ENCODE measurements at regions not wholly inside any gene's neighbourhood (a gene's known extent, or its start where the extent isn't known, plus 50 kb on each side); places are given as distances from the start of the nearest gene placed in this dataset.

DNA sequence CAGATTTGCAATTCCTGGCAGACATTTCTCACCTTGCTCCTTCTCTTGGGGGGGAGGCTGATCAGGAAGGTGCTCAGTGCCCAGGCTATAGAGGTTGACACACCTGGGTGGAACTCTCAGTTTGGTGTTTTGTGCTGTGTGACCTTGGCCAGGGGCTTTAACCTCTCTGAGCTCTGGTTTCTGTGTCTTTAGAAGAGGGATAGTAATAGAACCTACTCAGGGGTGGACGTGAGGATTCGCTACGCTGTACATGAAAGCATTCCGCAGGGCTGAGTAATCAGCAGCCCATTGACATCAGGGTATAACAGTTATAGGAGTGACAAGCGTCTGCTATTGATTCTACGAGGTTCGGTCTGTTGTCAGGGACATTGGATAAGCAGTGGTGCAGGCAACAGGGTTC lies 98.1 kb downstream of the PHETA1 start:
- no peak for TF ChIP-seq EZH2phosphoT487 (IDR thresholded peaks at IDR 0.05; ENCODE audit: borderline replicate concordance, low read length)
- TF ChIP-seq, protein P1, sequence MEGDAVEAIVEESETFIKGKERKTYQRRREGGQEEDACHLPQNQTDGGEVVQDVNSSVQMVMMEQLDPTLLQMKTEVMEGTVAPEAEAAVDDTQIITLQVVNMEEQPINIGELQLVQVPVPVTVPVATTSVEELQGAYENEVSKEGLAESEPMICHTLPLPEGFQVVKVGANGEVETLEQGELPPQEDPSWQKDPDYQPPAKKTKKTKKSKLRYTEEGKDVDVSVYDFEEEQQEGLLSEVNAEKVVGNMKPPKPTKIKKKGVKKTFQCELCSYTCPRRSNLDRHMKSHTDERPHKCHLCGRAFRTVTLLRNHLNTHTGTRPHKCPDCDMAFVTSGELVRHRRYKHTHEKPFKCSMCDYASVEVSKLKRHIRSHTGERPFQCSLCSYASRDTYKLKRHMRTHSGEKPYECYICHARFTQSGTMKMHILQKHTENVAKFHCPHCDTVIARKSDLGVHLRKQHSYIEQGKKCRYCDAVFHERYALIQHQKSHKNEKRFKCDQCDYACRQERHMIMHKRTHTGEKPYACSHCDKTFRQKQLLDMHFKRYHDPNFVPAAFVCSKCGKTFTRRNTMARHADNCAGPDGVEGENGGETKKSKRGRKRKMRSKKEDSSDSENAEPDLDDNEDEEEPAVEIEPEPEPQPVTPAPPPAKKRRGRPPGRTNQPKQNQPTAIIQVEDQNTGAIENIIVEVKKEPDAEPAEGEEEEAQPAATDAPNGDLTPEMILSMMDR (IDR thresholded peaks at IDR 0.05; ENCODE audit: low read depth, low read length, poor library complexity, severe bottlenecking), result no peak
- Histone ChIP-seq H3K4me1 (ENCODE audit: control insufficient read depth, low read length) (no peaks in the 10 kb centered on the region), H3K4me2 (ENCODE audit: low read length) (no peak overlapping the region), H4K20me1 (ENCODE audit: control insufficient read depth, insufficient read depth, low read depth, low read length) (no peaks in the 10 kb centered on the region), H3K27me3 (ENCODE audit: control insufficient read depth, low read length) (no peaks in the 10 kb centered on the region), H3K4me3 (ENCODE audit: low read length) (no peak overlapping the region), H3K36me3 (ENCODE audit: control insufficient read depth, low read length) (no peaks in the 10 kb centered on the region), H3K9me3 (ENCODE audit: control insufficient read depth, insufficient read depth, low read length) (no peaks in the 10 kb centered on the region), H3F3A (ENCODE audit: control insufficient read depth, insufficient read depth) (no peaks in the 10 kb centered on the region), H3K27ac (ENCODE audit: low read depth, low read length) (no peak overlapping the region), H3K9me2 (replicated peaks; ENCODE audit: control insufficient read depth, low read length) (no peaks in the 10 kb centered on the region), H3K79me2 (ENCODE audit: control insufficient read depth, low read length) (no peaks in the 10 kb centered on the region)

DNA sequence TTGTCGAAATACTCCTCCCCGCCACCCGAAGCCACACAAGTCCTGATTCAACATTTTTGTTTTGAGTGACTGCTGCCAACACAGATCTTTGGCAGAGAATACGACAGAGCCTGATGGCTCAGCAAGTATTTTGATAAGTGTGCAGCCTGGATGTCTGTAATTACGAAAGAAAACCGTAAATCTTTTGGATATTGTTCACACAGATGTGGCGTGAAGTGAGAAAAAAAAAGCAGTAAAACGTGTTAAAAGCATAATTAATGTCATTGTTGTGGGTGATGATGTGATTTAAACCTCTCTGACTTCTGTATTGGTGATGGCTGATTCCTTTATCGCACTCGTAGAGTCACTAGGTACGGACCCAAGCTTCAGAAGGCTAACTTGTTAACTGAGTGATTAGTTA lies 98.7 kb downstream of the PHETA1 start:
- Histone ChIP-seq H3K4me2 (ENCODE audit: low read length) (no peak overlapping the region), H3K4me1 (ENCODE audit: control insufficient read depth, low read length) (no peaks in the 10 kb centered on the region), H3K36me3 (ENCODE audit: control insufficient read depth, low read length) (no peaks in the 10 kb centered on the region), H4K20me1 (ENCODE audit: control insufficient read depth, insufficient read depth, low read depth, low read length) (no peaks in the 10 kb centered on the region), H3F3A (ENCODE audit: control insufficient read depth, insufficient read depth) (no peaks in the 10 kb centered on the region), H3K9me2 (replicated peaks; ENCODE audit: control insufficient read depth, low read length) (no peaks in the 10 kb centered on the region), H3K27me3 (ENCODE audit: control insufficient read depth, low read length) (no peaks in the 10 kb centered on the region), H3K4me3 (ENCODE audit: low read length) (no peak overlapping the region), H3K9me3 (ENCODE audit: control insufficient read depth, insufficient read depth, low read length) (no peaks in the 10 kb centered on the region), H3K27ac (ENCODE audit: low read depth, low read length) (no peak overlapping the region), H3K79me2 (ENCODE audit: control insufficient read depth, low read length) (no peaks in the 10 kb centered on the region)
- no peak for TF ChIP-seq EZH2phosphoT487 (IDR thresholded peaks at IDR 0.05; ENCODE audit: borderline replicate concordance, low read length)
- TF ChIP-seq, protein P1 (IDR thresholded peaks at IDR 0.05; ENCODE audit: low read depth, low read length, poor library complexity, severe bottlenecking), result no peak

DNA sequence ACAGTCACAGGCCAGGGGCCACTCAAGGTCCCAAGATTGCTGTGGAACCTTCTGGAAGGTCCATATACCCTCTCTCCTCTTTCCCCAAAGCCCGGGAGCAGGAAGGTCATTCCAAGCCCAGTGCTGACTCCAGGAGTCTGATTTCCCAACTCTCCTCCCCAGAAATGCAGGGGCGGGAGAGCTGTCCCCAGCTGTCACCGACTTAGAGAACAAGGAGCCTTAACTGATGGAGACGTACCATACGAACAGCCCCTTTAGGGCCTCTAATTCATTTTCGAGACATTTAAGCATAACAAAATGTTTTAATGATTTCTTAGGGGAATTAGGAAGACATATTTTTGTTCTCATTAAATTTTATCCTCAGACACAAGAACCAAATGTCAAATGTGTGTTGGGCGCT lies 99.2 kb downstream of the PHETA1 start:
- H4K20me1 ChIP-seq (ENCODE audit: control insufficient read depth, insufficient read depth, low read depth, low read length), result no peaks in the 10 kb centered on the region
- no peaks in the 10 kb centered on the region for H3K9me3 ChIP-seq (ENCODE audit: control insufficient read depth, insufficient read depth, low read length)
- TF ChIP-seq, protein P1 (IDR thresholded peaks at IDR 0.05; ENCODE audit: low read depth, low read length, poor library complexity, severe bottlenecking), result no peak
- no peak for TF ChIP-seq EZH2phosphoT487 (IDR thresholded peaks at IDR 0.05; ENCODE audit: borderline replicate concordance, low read length)
- no peaks in the 10 kb centered on the region for H3K9me2 ChIP-seq (replicated peaks; ENCODE audit: control insufficient read depth, low read length)
- H3F3A ChIP-seq (ENCODE audit: control insufficient read depth, insufficient read depth), result no peaks in the 10 kb centered on the region
- H3K36me3 ChIP-seq (ENCODE audit: control insufficient read depth, low read length), result no peaks in the 10 kb centered on the region
- H3K27me3 ChIP-seq (ENCODE audit: control insufficient read depth, low read length), result no peaks in the 10 kb centered on the region
- no peaks in the 10 kb centered on the region for H3K79me2 ChIP-seq (ENCODE audit: control insufficient read depth, low read length)
- H3K4me2 ChIP-seq (ENCODE audit: low read length), result no peak overlapping the region
- H3K4me1 ChIP-seq (ENCODE audit: control insufficient read depth, low read length), result no peaks in the 10 kb centered on the region
- H3K27ac ChIP-seq (ENCODE audit: low read depth, low read length), result no peak overlapping the region
- no peak overlapping the region for H3K4me3 ChIP-seq (ENCODE audit: low read length)
